K562 (cell line): ENCODE measurements at regions not wholly inside any gene's neighbourhood (a gene's known extent, or its start where the extent isn't known, plus 50 kb on each side); places are given as distances from the start of the nearest gene placed in this dataset.
"Not testable (repeated sequence)": the region's sequence is repeated elsewhere in the genome, so short reads cannot be mapped to it uniquely, and the experiment has no call there.

Experiments used
- ATAC-seq: fragments of 200-7000 bp; cut with Tn5 transposase; 3 replicates; pipeline ENCODE4 v1.9.1; 2020; ENCODE audit warnings: moderate library complexity
- BruUV-seq: library from RNA; stranded (reverse); fragments of 400-500 nt; replicated peaks from 2 replicates; lab custom pipeline; 2021; lab: Mats Ljungman, UMichigan
- CTCF ChIA-PET: fragments of 300-600 bp; formaldehyde crosslinking; extraction: SDS; loops from one replicate; lab custom pipeline; 2021; ENCODE audit warnings: low intra/inter-chr PET ratio; lab: Yijun Ruan, JAX
- POLR2A ChIA-PET: fragments of 300-600, 350-650 bp; sonication (Branson Sonifier 250); formaldehyde crosslinking; extraction: SDS; loops from one replicate; lab custom pipeline; 2021; ENCODE audit warnings: antibody characterized with exemption, inconsistent platforms; lab: Yijun Ruan, JAX
- DNase-seq, 4 experiments: peaks; one replicate each; pipeline versions ENCODE4 v3.0.0 to v3.0.0-alpha.2; 2011 to 2018; ENCODE audit warnings: low spot score in 3 of 4, mixed read lengths in 3 of 4; ENCODE audit errors: extremely low read depth in 1 of 4
- FAIRE-seq: peaks from 2 replicates; lab custom pipeline; 2011; peaks lifted over from hg19 to GRCh38; lab: Jason Lieb, UNC
- H2AFZ ChIP-seq: 2 replicates; pipeline ENCODE4 v1.6.0; 2011; ENCODE audit warnings: low read depth, low read length, control low read depth, inconsistent platforms
- H3K27ac ChIP-seq: fragments of 200-600 bp; 3 replicates; pipeline ENCODE4 v1.8.0; 2011; ENCODE audit warnings: low read depth, mild to moderate bottlenecking, control low read depth, inconsistent platforms, low read length, moderate library complexity, mixed read lengths; ENCODE audit errors: extremely low read depth
- H3K27me3 ChIP-seq, 2 experiments: fragments of 300-600 bp in 1 of 2; 2 replicates in 1 of 2; 3 replicates in 1 of 2; pipeline versions ENCODE4 v1.6.0 to v1.8.0; 2011; ENCODE audit warnings: inconsistent platforms in 2 of 2, low read length in 2 of 2, mild to moderate bottlenecking in 1 of 2, mixed read lengths in 1 of 2, moderate library complexity in 1 of 2; ENCODE audit not compliant: control insufficient read depth in 2 of 2, insufficient read depth in 2 of 2
- H3K36me3 ChIP-seq: fragments of 300-600 bp; 3 replicates; pipeline ENCODE4 v1.8.0; 2011; ENCODE audit warnings: mild to moderate bottlenecking, low read length, inconsistent platforms; ENCODE audit not compliant: control insufficient read depth, insufficient read depth
- H3K4me1 ChIP-seq, 2 experiments: fragments of 200-600 bp in 1 of 2; replicated peaks in 1 of 2; 2 replicates in 1 of 2; 3 replicates in 1 of 2; pipeline versions ENCODE4 v1.5.1 to v1.8.0; 2011; ENCODE audit warnings: inconsistent platforms in 2 of 2, low read length in 2 of 2, mild to moderate bottlenecking in 1 of 2, mixed read lengths in 1 of 2, moderate library complexity in 1 of 2; ENCODE audit not compliant: control insufficient read depth in 2 of 2, insufficient read depth in 2 of 2
- H3K4me2 ChIP-seq: 2 replicates; pipeline ENCODE4 v1.6.1; 2011; ENCODE audit warnings: low read length, control low read depth, inconsistent platforms, mixed read lengths; ENCODE audit not compliant: insufficient read depth
- H3K4me3 ChIP-seq: fragments of 200-600 bp; sonication (generic), shearing (Covaris generic); 2 replicates; pipeline ENCODE4 v1.5.1; 2016; ENCODE audit warnings: control low read depth, inconsistent platforms
- H3K79me2 ChIP-seq: fragments of 200-600 bp; 3 replicates; pipeline ENCODE4 v1.8.0; 2011; ENCODE audit warnings: low read length, inconsistent platforms; ENCODE audit not compliant: control insufficient read depth, insufficient read depth
- H3K9ac ChIP-seq, 2 experiments: 2 replicates each; pipeline versions ENCODE4 v1.6.0 to v1.6.1; 2011; ENCODE audit warnings: low read depth in 2 of 2, low read length in 2 of 2, control low read depth in 1 of 2, inconsistent platforms in 1 of 2, mild to moderate bottlenecking in 1 of 2, mixed read lengths in 1 of 2; ENCODE audit not compliant: insufficient read depth in 1 of 2
- H3K9me1 ChIP-seq: one replicate; pipeline ENCODE4 v1.6.0; 2011; ENCODE audit warnings: inconsistent platforms, mild to moderate bottlenecking, low read length, moderate library complexity; ENCODE audit not compliant: control insufficient read depth, insufficient read depth
- H3K9me3 ChIP-seq: replicated peaks from 2 replicates; pipeline ENCODE4 v1.5.1; 2011; ENCODE audit warnings: low read depth, low read length, inconsistent platforms; ENCODE audit not compliant: control insufficient read depth, insufficient read depth
- H4K20me1 ChIP-seq: replicated peaks from 2 replicates; pipeline ENCODE4 v1.6.1; 2011; ENCODE audit warnings: low read length, inconsistent platforms, mixed read lengths; ENCODE audit not compliant: control insufficient read depth, insufficient read depth
- ATF7 ChIP-seq: fragments of 450-650 bp; IDR thresholded peaks from 2 replicates; pipeline ENCODE4 v1.7.1; 2014; ENCODE audit warnings: mild to moderate bottlenecking, moderate library complexity
- CEBPB ChIP-seq: fragments of 450-650 bp; IDR thresholded peaks from 2 replicates; pipeline ENCODE4 v1.6.1; 2016; ENCODE audit warnings: missing genetic modification characterization, missing compliant biosample characterization
- CEBPG ChIP-seq, 3 experiments: fragments of 200-800 bp in 1 of 3; sonication (Bioruptor generic) in 1 of 3; sonication (generic) in 1 of 3; formaldehyde crosslinking in 1 of 3; IDR thresholded peaks in 2 of 3; conservative IDR thresholded peaks in 1 of 3; 2 replicates each; pipeline versions ENCODE4 v1.6.1 to v1.8.0; 2016 to 2022; ENCODE audit warnings: missing compliant biosample characterization in 2 of 3, missing genetic modification characterization in 2 of 3, mild to moderate bottlenecking in 1 of 3, missing genetic modification reagents in 1 of 3
- EP300 ChIP-seq: IDR thresholded peaks from 2 replicates; pipeline ENCODE4 v1.6.1; 2012; ENCODE audit warnings: low read length, improper control_type of control experiment
- JUND ChIP-seq, 2 experiments: IDR thresholded peaks; 2 replicates in 1 of 2; 3 replicates in 1 of 2; pipeline ENCODE4 v1.6.1; 2011; ENCODE audit warnings: borderline replicate concordance in 2 of 2, low read depth in 2 of 2, low read length in 2 of 2, improper control_type of control experiment in 1 of 2, missing biosample characterization in 1 of 2, missing genetic modification characterization in 1 of 2, missing genetic modification reagents in 1 of 2
- MEIS2 ChIP-seq: fragments of 450-650 bp; IDR thresholded peaks from 2 replicates; pipeline ENCODE4 v1.6.1; 2014; ENCODE audit warnings: mild to moderate bottlenecking; ENCODE audit not compliant: partially characterized antibody
- ZEB2 ChIP-seq: fragments of 450-650 bp; IDR thresholded peaks from 2 replicates; pipeline ENCODE4 v1.6.1; 2016
- ZNF431 ChIP-seq: sonication (generic); formaldehyde crosslinking; IDR thresholded peaks from 2 replicates; pipeline ENCODE4 v1.8.0; 2022; ENCODE audit warnings: mild to moderate bottlenecking, missing genetic modification reagents
- ZNF57 ChIP-seq: fragments of 450-650 bp; formaldehyde crosslinking; IDR thresholded peaks from 2 replicates; pipeline ENCODE4 v1.4.0; 2020; ENCODE audit warnings: mild to moderate bottlenecking, moderate library complexity
- WGBS: fragments of 100-300 bp; shearing (Covaris generic); methylation state at CpG from one replicate; pipeline ENCODE4 v1.1.6; 2016; ENCODE audit warnings: low coverage, mixed read lengths; ENCODE audit not compliant: insufficient coverage; ENCODE audit errors: missing lambda C conversion rate; 5-methylcytosine and 5-hydroxymethylcytosine counted together
- in situ Hi-C: fragments of 300-500 bp; cut with MboI; formaldehyde crosslinking; loops from 4 replicates; pipeline ENCODE4 v1.15.0; 2018; ENCODE audit warnings: inconsistent platforms, mixed read lengths
- intact Hi-C: fragments of 100-400 bp; cut with micrococcal nuclease; formaldehyde crosslinking; loops from 2 replicates; pipeline ENCODE4 v1.14.2; 2022
- TF ChIP-seq, protein P1 (sequence below), 2 experiments: fragments of 450-650 bp in 1 of 2; sonication (generic) in 1 of 2; formaldehyde crosslinking in 1 of 2; IDR thresholded peaks in 1 of 2; conservative IDR thresholded peaks in 1 of 2; 2 replicates each; pipeline versions ENCODE4 v1.6.1 to v1.8.1; 2016 to 2023; ENCODE audit warnings: mild to moderate bottlenecking in 2 of 2, moderate library complexity in 2 of 2, inconsistent platforms in 1 of 2, missing genetic modification reagents in 1 of 2

DNA sequence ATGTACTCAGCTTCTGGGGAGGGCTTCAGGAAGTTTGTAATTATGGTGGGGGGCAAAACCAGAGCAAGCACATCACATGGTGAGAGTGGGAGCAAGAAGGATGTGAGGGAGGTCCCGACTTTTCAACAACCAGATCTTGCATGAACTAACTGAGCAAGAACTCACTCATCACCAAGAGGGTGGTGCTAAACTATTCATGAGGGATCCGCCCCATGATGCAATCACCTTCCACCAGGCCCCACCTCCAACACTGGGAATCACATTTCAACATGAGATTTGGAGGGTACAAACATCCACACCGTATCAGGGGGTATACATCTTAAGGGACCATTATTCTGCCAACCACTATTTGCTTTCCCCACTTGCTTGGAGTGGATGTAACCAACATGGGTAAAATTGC is 209.6 kb upstream of the HNRNPA3 start:
- H3K4me3 ChIP-seq, result no peak overlapping the region
- POLR2A ChIA-PET, result no interaction called here
- no peak overlapping the region for H3K27ac ChIP-seq
- no peaks in the 10 kb centered on the region for H3K9me1 ChIP-seq
- CTCF ChIA-PET, result no interaction called here
- H2AFZ ChIP-seq, result no peak overlapping the region
- peaks cover 0 to 2% of the 10 kb centered on the region in 2 experiments; a peak in 2 of 5 replicates for H3K4me1 ChIP-seq
- ATAC-seq (peak; percentile 81), FAIRE-seq (no peak)
- H3K4me2 ChIP-seq, result no peak overlapping the region
- WGBS, result 2% methylated on average over 3 of the region's 3 CpGs
- no peaks in the 10 kb centered on the region for H3K36me3 ChIP-seq
- H3K9me3 ChIP-seq, result no peaks in the 10 kb centered on the region
- no peaks in the 10 kb centered on the region for H3K79me2 ChIP-seq
- intact Hi-C loops, result no loop called here
- no peak overlapping the region for H3K9ac ChIP-seq
- H4K20me1 ChIP-seq, result no peaks in the 10 kb centered on the region
- H3K27me3 ChIP-seq, result peaks cover 0 to 6% of the 10 kb centered on the region in 2 experiments; a peak in 1 of 5 replicates
- TF ChIP-seq MEIS2 (peak; percentile 83), CEBPG (CRISPR knock-in tag; IDR thresholded peaks at IDR 0.05) (no peak), CEBPG (tag; conservative IDR thresholded peaks at IDR 0.05 in 1 of 2, IDR thresholded peaks at IDR 0.05 in 1 of 2) (peak; percentile 35 to 77; a peak in 3 of 4 replicates), CEBPB (peak; percentile 79), ZNF431 (no peak), ZNF57 (CRISPR knock-in tag) (no peak), ZEB2 (no peak), JUND (IDR thresholded peaks at IDR 0.05; ENCODE audit: borderline replicate concordance, low read depth, low read length) (0 out of 2 replicates have a peak, but pooled peaks have one; percentile 29), JUND (tag; IDR thresholded peaks at IDR 0.05; ENCODE audit: borderline replicate concordance, low read depth, low read length) (0 out of 3 replicates have a peak, but pooled peaks have one; percentile 31), ATF7 (peak; percentile 48; the same call in 1 of the 2 replicates), EP300 (no peak)
- TF ChIP-seq, protein P1, sequence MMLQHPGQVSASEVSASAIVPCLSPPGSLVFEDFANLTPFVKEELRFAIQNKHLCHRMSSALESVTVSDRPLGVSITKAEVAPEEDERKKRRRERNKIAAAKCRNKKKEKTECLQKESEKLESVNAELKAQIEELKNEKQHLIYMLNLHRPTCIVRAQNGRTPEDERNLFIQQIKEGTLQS (IDR thresholded peaks at IDR 0.05), result peak; percentile 92
- TF ChIP-seq, protein P1 (CRISPR knock-in tag; conservative IDR thresholded peaks at IDR 0.05), result no peak
- TF ChIP-seq, all 486 proteins: peak for 6
- BruUV-seq, result no TSS peak
- in situ Hi-C loops, result no loop called here
- DNase-seq, result peak in 1 of 4 experiments; percentile 3

DNA sequence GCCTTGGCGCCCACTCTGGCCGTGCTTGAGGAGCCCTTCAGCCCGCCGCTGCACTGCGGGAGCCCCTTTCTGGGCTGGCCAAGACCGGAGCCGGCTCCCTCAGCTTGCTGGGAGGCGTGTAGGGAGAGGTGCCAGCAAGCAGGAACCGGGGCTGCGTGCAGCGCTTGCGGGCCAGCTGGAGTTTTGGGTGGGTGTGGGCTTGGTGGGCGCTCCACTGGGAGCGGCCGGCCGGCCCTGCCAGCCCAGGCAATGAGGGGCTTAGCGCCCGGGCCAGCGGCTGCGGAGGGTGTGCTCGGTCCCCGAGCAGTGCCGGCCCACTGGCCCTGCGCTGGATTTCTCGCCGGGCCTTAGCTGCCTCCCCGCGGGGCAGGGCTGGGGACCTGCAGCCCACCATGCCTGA is 204.9 kb upstream of the HNRNPA3 start:
- BruUV-seq, H3K9me1 ChIP-seq, H3K9me3 ChIP-seq, DNase-seq, H3K4me3 ChIP-seq, in situ Hi-C loops, H3K9ac ChIP-seq, H3K4me1 ChIP-seq, FAIRE-seq, H4K20me1 ChIP-seq, CTCF ChIA-PET, H3K27ac ChIP-seq, H3K27me3 ChIP-seq, H2AFZ ChIP-seq, ATAC-seq, H3K79me2 ChIP-seq, intact Hi-C loops, H3K36me3 ChIP-seq, H3K4me2 ChIP-seq: not testable (repeated sequence)
- 1% methylated on average over 18 of the region's 28 CpGs for WGBS
- POLR2A ChIA-PET, result interaction anchor here (1.4 kb wide), 1 partner anchor 16 kb away, joined by 5 read pairs; no protein-coding TSS in a partner anchor
